Gastroesophageal sphincter (tissue), 3 donors: ENCODE measurements at regions not wholly inside any gene's neighbourhood (a gene's known extent, or its start where the extent isn't known, plus 50 kb on each side); places are given as distances from the start of the nearest gene placed in this dataset.

Source experiments
- POLR2A ChIP-seq, 2 donors: fragments of 450-650 bp; IDR thresholded peaks; one replicate each; pipeline ENCODE4 v1.6.1; 2017; ENCODE audit warnings: antibody characterized with exemption in 2 of 2, mild to moderate bottlenecking in 2 of 2, moderate library complexity in 1 of 2
- POLR2AphosphoS5 ChIP-seq: sonication (generic); formaldehyde crosslinking; IDR thresholded peaks from one replicate; pipeline ENCODE4 v1.6.1; 2017; ENCODE audit warnings: antibody characterized with exemption
- TF ChIP-seq, protein P1 (sequence below), 4 experiments: fragments of 200-600 bp in 2 of 4; fragments of 450-650 bp in 2 of 4; sonication (generic) in 1 of 4; IDR thresholded peaks; one replicate each; pipeline ENCODE4 v1.5.1; 2017 to 2019; ENCODE audit warnings: antibody characterized with exemption in 4 of 4, mild to moderate bottlenecking in 2 of 4, moderate library complexity in 2 of 4

DNA sequence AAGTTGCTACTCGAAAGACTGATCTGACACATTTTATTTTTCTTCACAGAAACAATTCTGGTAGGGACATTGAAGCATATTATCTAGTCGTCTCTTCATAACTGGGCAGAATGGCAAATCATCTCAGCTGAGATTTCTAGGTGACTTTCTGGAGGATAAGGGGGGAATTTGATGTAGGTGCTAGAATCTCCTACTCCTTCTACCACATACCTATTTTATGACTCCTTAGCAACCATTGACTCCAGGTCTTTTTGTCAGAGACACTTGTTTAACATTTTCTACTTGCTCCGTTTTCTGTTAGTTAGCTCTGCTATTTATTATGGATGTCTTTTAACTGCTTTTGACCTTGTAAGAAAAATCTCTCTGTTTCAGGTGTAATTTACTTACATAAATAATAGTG, 380.9 kb upstream of the SEMA3C start:
- TF ChIP-seq, protein P1, sequence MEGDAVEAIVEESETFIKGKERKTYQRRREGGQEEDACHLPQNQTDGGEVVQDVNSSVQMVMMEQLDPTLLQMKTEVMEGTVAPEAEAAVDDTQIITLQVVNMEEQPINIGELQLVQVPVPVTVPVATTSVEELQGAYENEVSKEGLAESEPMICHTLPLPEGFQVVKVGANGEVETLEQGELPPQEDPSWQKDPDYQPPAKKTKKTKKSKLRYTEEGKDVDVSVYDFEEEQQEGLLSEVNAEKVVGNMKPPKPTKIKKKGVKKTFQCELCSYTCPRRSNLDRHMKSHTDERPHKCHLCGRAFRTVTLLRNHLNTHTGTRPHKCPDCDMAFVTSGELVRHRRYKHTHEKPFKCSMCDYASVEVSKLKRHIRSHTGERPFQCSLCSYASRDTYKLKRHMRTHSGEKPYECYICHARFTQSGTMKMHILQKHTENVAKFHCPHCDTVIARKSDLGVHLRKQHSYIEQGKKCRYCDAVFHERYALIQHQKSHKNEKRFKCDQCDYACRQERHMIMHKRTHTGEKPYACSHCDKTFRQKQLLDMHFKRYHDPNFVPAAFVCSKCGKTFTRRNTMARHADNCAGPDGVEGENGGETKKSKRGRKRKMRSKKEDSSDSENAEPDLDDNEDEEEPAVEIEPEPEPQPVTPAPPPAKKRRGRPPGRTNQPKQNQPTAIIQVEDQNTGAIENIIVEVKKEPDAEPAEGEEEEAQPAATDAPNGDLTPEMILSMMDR (IDR thresholded peaks at IDR 0.05): no peak
- no peak for TF ChIP-seq POLR2A (IDR thresholded peaks at IDR 0.05)
- no peak for TF ChIP-seq POLR2AphosphoS5
